ENCODE measurements at regions not wholly inside any gene's neighbourhood (a gene's known extent, or its start where the extent isn't known, plus 50 kb on each side); places are given as distances from the start of the nearest gene placed in this dataset.

GRCh38 chr4:135605076-135605475 lies 1403.5 kb upstream of the PABPC4L start:
- no peak for DNase-seq (ENCODE audit: low read depth, low spot score)

GRCh38 chr4:135604531-135604930 lies 1402.9 kb upstream of the PABPC4L start:
- DNase-seq (ENCODE audit: low read depth, low spot score): no peak

GRCh38 chr4:135601351-135601750 lies 1399.8 kb upstream of the PABPC4L start:
- no peak for DNase-seq (ENCODE audit: low read depth, low spot score)

GRCh38 chr4:135598151-135598550 lies 1396.6 kb upstream of the PABPC4L start:
- DNase-seq (ENCODE audit: low read depth, low spot score): no peak

- DNase-seq (ENCODE audit: low read depth, low spot score): no peak
Measured at GRCh38 chr4:135594521-135594920, 1392.9 kb upstream of the PABPC4L start.

- no peak for DNase-seq (ENCODE audit: low read depth, low spot score)
Measured at GRCh38 chr4:135575041-135575440, 1373.5 kb upstream of the PABPC4L start.

- DNase-seq (ENCODE audit: low read depth, low spot score): no peak
Measured at GRCh38 chr4:135573251-135573650, 1371.7 kb upstream of the PABPC4L start.

GRCh38 chr4:135564090-135564489 lies 1362.5 kb upstream of the PABPC4L start:
- no peak for DNase-seq (ENCODE audit: low read depth, low spot score)

- no peak for DNase-seq (ENCODE audit: low read depth, low spot score)
Measured at GRCh38 chr4:135553213-135553612, 1351.6 kb upstream of the PABPC4L start.

GRCh38 chr4:135552131-135552530 lies 1350.5 kb upstream of the PABPC4L start:
- no peak for DNase-seq (ENCODE audit: low read depth, low spot score)

- no peak for DNase-seq (ENCODE audit: low read depth, low spot score)
Measured at GRCh38 chr4:135548711-135549110, 1347.1 kb upstream of the PABPC4L start.

- no peak for DNase-seq (ENCODE audit: low read depth, low spot score)
Measured at GRCh38 chr4:135545616-135546317, 1344.2 kb upstream of the PABPC4L start.

GRCh38 chr4:135538698-135539097 lies 1337.1 kb upstream of the PABPC4L start:
- no peak for DNase-seq (ENCODE audit: low read depth, low spot score)

- DNase-seq (ENCODE audit: low read depth, low spot score): no peak
Measured at GRCh38 chr4:135533053-135533452, 1331.5 kb upstream of the PABPC4L start.

- DNase-seq (ENCODE audit: low read depth, low spot score): no peak
Measured at GRCh38 chr4:135532132-135532531, 1330.5 kb upstream of the PABPC4L start.

GRCh38 chr4:135515295-135515694 lies 1313.7 kb upstream of the PABPC4L start:
- DNase-seq (ENCODE audit: low read depth, low spot score): peak; percentile 26

GRCh38 chr4:135510582-135510981 lies 1309.0 kb upstream of the PABPC4L start:
- DNase-seq (ENCODE audit: low read depth, low spot score): no peak

- no peak for DNase-seq (ENCODE audit: low read depth, low spot score)
Measured at GRCh38 chr4:135508006-135508714, 1306.6 kb upstream of the PABPC4L start.

- no peak for DNase-seq (ENCODE audit: low read depth, low spot score)
Measured at GRCh38 chr4:135497563-135498152, 1296.1 kb upstream of the PABPC4L start.

- no peak for DNase-seq (ENCODE audit: low read depth, low spot score)
Measured at GRCh38 chr4:135492439-135492838, 1290.8 kb upstream of the PABPC4L start.

GRCh38 chr4:135485371-135485770 lies 1283.8 kb upstream of the PABPC4L start:
- no peak for DNase-seq (ENCODE audit: low read depth, low spot score)

GRCh38 chr4:135476272-135476671 lies 1274.7 kb upstream of the PABPC4L start:
- DNase-seq (ENCODE audit: low read depth, low spot score): no peak

- DNase-seq (ENCODE audit: low read depth, low spot score): no peak
Measured at GRCh38 chr4:135464311-135464710, 1262.7 kb upstream of the PABPC4L start.
